Breast epithelium (tissue), 3 donors: ENCODE measurements at regions not wholly inside any gene's neighbourhood (a gene's known extent, or its start where the extent isn't known, plus 50 kb on each side); places are given as distances from the start of the nearest gene placed in this dataset.

ENCODE experiments used
- POLR2A ChIP-seq: fragments of 450-650 bp; IDR thresholded peaks from one replicate; pipeline ENCODE4 v1.6.1; 2016; ENCODE audit warnings: antibody characterized with exemption, mild to moderate bottlenecking, moderate library complexity
- POLR2AphosphoS5 ChIP-seq, 3 donors: sonication (generic); formaldehyde crosslinking; IDR thresholded peaks; one replicate each; pipeline ENCODE4 v1.6.1; 2017; ENCODE audit warnings: antibody characterized with exemption in 3 of 3
- TF ChIP-seq, protein P1 (sequence below), 3 donors: fragments of 450-650 bp; IDR thresholded peaks; one replicate each; pipeline ENCODE4 v1.5.1; 2016 to 2017; ENCODE audit warnings: antibody characterized with exemption in 3 of 3, mild to moderate bottlenecking in 3 of 3, moderate library complexity in 3 of 3

DNA sequence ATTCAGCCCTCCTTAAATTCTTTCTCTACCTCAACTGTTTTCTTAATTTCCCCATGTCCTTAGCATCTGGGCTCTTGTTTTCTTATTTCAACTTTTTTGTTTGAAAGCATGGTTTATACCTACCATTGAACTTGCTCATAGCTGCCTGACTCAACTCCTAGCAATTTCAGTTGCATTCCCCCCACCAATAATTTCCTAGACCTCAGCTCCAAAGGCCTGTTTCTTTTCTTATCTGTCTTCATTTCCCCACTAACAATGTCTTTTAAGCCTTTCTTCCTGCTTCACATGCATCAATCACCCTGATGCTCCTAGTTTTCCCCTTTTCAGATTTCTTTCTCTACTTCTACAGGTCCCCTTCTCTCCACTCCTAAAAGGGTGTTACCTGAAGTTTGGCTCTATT is 129.7 kb upstream of the PDE4D start:
- TF ChIP-seq, protein P1, sequence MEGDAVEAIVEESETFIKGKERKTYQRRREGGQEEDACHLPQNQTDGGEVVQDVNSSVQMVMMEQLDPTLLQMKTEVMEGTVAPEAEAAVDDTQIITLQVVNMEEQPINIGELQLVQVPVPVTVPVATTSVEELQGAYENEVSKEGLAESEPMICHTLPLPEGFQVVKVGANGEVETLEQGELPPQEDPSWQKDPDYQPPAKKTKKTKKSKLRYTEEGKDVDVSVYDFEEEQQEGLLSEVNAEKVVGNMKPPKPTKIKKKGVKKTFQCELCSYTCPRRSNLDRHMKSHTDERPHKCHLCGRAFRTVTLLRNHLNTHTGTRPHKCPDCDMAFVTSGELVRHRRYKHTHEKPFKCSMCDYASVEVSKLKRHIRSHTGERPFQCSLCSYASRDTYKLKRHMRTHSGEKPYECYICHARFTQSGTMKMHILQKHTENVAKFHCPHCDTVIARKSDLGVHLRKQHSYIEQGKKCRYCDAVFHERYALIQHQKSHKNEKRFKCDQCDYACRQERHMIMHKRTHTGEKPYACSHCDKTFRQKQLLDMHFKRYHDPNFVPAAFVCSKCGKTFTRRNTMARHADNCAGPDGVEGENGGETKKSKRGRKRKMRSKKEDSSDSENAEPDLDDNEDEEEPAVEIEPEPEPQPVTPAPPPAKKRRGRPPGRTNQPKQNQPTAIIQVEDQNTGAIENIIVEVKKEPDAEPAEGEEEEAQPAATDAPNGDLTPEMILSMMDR (IDR thresholded peaks at IDR 0.05) = no peak
- no peak for TF ChIP-seq POLR2A
- TF ChIP-seq POLR2AphosphoS5 (IDR thresholded peaks at IDR 0.05) = no peak
